ENCODE measurements at regions not wholly inside any gene's neighbourhood (a gene's known extent, or its start where the extent isn't known, plus 50 kb on each side); places are given as distances from the start of the nearest gene placed in this dataset.

DNA sequence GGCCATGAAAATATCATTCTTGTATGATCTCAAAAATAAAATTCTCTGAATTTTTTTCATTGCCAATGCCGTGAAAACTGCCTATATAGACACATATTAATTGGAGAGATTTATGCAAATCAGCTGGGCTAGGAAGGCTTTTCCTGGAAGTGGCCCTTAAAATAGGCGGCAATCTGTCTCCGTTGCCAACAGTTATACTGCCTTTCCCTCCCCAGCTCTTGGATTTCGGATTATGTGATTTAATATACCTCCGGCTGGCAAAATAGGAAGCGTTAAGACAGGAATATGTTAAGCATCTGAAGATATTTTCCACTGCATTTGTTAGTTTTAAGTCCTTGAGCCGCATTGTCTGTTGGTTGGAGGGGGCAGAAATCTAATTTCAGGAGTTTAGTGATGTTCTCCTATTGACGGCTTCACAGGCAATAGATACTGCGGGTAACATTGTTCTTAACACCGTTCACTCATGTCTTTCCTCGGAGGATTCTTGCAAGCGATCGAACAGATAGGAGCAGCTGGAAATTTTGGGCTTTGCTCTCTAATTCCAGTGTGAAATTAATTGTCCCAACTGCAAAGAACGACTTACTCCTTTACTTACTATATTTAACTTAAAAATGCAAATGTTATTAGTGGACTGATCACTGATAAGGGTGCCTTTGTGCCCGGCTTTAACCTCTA lies 113.3 kb downstream of the LINC00237 start:
- DNase-seq: no peak

DNA sequence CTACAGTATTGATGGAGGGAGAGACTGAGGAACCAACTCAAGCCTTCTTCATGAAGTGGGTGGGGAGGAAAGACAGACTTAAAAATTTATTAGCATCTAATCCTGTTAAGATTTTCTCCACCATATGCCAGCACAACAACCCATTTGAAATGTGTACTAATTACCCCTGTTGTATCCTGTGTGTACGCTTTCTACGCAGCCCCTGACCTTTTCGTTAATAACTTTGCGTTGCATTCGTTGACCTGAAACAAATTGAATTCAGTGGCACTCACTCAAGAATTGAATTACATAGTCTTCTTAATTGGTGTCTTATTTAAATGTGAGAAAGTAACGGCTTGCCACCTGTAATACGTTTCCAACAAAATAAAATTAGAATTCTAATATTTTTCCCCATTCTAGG lies 113.9 kb downstream of the LINC00237 start:
- no peak for DNase-seq

GRCh38 chr20:20989081-20989480 lies 117.1 kb downstream of the LINC00237 start:
- DNase-seq: no peak

DNA sequence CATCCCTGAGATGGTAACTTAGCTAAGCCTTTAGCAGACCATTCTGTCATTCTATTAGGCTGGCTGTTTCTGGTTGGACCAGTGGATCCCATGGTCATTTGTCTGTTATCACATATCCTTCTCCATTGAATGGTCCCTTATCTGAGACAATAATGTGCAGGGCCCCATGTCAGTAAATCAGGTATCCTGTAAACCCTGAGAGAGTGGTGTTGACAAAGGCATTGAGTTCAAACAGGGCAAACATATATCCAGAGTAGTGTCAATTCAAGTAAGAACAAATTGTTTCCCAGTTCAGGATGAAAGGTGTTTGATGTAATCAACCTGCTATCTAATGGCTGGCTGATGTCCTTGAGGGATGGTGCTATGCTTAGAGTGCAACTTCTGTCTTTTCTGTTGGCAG lies 126.2 kb downstream of the LINC00237 start:
- no peak for DNase-seq

DNA sequence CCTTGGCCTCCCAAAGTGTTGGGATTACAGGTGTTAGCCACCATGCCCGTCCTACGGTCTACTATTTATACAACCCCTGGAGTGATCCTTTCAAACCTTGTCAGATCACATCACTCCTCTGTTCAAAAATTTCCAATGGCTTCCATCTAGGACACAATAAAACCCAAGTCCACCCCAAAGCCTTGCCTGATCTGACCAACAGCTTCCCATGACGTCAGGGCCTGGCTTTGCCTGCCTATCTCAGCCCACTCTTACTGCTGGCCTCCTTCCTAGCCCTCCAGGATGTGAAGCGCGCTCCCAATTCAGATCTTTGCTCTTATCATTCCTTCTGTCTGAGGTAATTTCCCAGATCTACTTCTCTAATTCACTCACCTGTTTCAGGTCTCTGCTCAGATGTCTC lies 128.4 kb downstream of the LINC00237 start:
- no peak for DNase-seq

DNA sequence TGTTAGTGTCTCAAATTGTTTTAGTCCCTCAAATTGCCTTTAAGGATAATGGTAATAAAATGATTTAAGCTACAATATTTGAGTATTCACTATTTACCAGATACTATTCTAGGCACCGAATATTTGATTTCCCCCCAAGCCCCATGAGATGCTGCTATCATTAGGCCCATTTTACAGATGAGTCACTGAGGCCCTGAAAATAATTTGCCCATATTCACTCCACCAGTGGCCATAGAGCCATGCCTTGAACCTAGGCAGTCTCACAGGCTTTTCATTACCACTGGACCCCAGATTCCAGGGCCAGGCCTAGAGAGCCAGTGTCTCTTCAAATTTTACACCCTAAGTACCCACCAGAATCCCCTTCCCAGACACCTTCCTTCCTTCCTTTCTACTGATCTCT lies 133.7 kb downstream of the LINC00237 start:
- no peak for DNase-seq

GRCh38 chr20:20971810-20972209 lies 134.3 kb downstream of the LINC00237 start:
- DNase-seq: no peak

DNA sequence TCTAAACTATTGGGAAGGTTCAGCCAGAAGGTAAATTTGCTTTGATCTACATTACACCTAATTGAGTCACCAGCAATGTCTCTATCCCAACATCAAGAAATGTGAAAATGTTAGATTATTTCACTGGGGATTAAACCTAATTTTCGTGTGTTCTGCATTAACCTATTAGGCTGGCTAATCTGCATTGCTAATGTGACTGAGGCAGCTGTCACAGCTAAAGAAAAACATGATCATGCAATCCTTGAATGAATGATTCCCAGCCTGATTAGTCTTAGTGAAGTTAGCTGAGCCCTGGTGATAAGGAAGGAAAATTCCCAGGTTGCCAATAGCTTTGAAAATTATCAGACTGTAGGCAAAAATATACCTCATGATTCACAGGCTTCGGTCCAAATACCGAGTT lies 135.3 kb downstream of the LINC00237 start:
- no peak for DNase-seq

GRCh38 chr20:20969701-20970280 lies 136.4 kb downstream of the LINC00237 start:
- DNase-seq: no peak

DNA sequence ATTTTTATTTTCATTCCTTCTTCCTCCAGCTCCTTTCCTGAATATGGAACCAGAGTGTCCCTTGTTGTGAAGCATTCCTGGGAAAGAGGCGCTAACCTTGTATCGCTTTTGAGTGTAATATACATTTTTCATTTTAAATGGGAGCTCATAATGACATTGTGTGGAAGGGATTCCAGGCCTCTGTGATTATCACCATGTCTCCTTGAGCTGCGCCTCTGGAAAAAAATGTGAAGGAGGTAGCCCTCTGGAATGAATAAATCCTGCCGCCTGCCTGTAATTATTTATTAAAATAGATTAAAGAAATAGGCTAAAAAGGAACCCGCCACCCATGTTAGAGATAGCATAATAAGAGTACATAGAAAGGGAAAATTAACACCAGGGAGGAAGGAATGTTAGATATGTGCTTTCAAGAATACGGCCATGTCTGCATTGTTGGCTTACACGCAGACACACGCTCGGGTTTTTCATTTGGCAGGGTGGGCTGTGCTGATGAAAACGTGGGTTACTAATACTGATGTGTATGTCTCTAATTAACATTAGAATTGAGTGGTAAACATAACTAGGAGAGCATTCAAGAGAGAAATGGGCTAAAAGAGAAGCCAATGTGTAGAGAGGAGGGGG lies 138.5 kb downstream of the LINC00237 start:
- DNase-seq: no peak

GRCh38 chr20:20966171-20966570 lies 140.0 kb downstream of the LINC00237 start:
- no peak for DNase-seq

GRCh38 chr20:20959031-20959755 lies 147.0 kb downstream of the LINC00237 start:
- no peak for DNase-seq

GRCh38 chr20:20956513-20956931 lies 149.6 kb downstream of the LINC00237 start:
- DNase-seq: no peak

- no peak for DNase-seq
Measured at GRCh38 chr20:20955892-20956291, 150.3 kb downstream of the LINC00237 start.

DNA sequence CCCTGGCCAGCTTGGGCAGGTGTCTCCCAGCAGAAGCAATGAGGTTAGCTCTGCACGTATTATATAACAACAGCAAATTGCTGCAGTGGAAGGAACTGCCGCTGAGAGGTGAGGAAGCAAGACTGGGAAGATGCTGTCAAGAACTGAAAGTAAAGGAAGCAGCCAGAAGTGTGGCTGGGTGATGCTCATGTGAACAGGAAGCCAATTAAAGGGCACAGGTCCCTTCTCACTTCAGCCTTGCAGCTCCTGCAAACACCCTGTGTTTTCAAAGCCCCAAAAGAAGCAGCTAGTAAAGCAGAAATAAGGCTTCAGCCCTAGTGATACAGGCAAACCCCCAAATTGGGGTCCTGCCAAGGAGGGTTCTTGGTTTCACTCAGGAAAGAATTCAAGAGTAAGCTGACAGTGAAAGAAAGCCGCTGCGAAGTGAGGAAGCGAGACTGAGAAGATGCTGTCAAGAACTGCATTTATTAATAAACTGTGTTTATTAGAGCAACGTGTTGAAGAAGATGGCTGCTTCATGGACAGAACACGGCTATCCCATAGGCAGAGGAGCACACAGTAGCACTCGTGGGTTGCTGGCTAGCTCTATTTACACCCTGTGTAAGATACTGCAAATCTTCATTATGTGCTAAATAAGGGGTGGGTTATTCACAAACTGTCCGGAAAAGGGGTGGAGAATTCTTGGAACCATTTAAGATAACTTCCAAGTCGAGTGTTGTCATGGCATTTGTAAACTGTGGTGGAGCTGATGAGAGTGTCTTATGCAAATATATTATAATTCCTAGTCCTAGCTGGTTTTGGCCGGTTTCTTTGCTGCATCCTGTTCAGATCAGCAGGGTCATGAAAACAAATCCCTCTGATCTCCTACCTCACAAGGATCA lies 152.2 kb downstream of the LINC00237 start:
- no peak for DNase-seq

GRCh38 chr20:20950620-20951019 lies 155.5 kb downstream of the LINC00237 start:
- no peak for DNase-seq

GRCh38 chr20:20946122-20946759 lies 159.9 kb downstream of the LINC00237 start:
- no peak for DNase-seq

DNA sequence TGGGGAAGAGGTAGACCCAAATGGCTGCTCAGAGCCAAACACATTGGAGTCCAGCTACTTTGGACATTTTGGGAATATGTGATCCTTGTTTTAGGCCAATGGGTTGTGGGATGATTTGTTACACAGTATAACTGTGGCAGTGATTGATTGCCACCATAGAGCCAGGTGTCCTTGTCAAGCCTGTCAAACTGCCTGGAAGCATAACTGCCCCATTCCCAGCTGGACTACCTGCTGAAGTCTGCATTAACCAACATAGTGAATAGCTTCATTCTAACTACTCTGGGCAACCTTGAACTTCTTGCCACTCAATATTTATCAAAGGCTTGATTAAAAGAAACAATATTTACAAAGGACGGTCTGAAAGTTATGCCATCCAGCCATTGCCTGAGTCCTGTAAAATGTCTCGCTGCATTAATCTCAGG lies 164.7 kb downstream of the LINC00237 start:
- DNase-seq: no peak

DNA sequence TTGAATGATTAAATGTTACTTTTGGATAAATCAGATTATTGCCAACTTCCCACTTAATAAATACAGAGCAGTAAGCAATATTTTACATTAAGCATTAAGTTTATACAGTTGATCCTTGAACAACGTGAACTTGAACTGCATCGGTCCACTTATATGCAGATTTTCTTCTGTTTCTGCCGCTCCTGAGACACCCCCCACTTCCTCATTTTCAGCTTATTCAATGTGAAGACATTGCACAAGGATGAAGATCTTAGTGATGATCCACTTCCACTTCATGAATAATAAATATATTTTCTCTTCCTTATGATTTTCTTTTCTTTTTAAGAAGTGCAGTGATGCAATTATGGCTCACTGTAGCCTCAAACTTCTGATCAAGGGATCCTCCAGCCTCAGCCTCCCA lies 167.2 kb downstream of the LINC00237 start:
- DNase-seq: no peak

DNA sequence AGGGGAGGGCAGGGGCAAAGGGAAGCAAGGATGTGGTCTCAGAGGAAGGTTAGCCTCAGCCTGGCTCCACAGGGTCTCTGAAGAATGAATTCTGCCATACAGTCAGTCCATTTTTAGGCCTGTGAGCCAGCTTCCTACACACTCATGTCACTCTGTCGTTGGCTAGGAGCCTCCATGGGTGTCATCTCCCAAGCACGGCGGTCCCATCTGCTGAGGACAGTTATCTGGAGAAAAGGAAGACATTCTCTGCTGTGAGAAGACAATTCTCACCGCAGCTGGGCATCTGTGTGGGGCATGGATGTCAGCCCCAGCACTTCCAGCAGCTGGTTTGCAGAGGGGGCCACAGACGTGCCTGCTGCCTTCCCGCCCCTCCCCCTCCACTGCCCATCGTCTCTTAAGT lies 167.6 kb downstream of the LINC00237 start:
- DNase-seq: no peak

- no peak for DNase-seq
Measured at GRCh38 chr20:20938131-20938530, 168.0 kb downstream of the LINC00237 start.

Data from DMS53 (cell line).